HEK293T (cell line): ENCODE measurements at regions not wholly inside any gene's neighbourhood (a gene's known extent, or its start where the extent isn't known, plus 50 kb on each side); places are given as distances from the start of the nearest gene placed in this dataset.

Experiments used
- CTCF ChIA-PET: fragments of 350-600 bp; formaldehyde crosslinking; extraction: SDS; loops from one replicate; lab custom pipeline; 2021; ENCODE audit warnings: antibody characterized with exemption, inconsistent platforms; lab: Yijun Ruan, JAX
- POLR2A ChIA-PET: fragments of 350-600 bp; formaldehyde crosslinking; extraction: SDS; loops from one replicate; lab custom pipeline; 2020; ENCODE audit warnings: antibody characterized with exemption, inconsistent platforms; lab: Yijun Ruan, JAX
- DNase-seq: peaks from one replicate; pipeline ENCODE4 v3.0.0; 2012; ENCODE audit warnings: mixed read lengths; ENCODE audit errors: extremely low spot score
- ARNT ChIP-seq: fragments of 450-650 bp; IDR thresholded peaks from 2 replicates; pipeline ENCODE4 v1.6.1; 2017; ENCODE audit warnings: mild to moderate bottlenecking
- BHLHE40 ChIP-seq: fragments of 450-650 bp; IDR thresholded peaks from 2 replicates; pipeline ENCODE4 v1.6.1; 2016; ENCODE audit warnings: mild to moderate bottlenecking, moderate library complexity, borderline replicate concordance
- CTBP1 ChIP-seq: fragments of 450-650 bp; IDR thresholded peaks from 2 replicates; pipeline ENCODE4 v1.6.1; 2016; ENCODE audit warnings: borderline replicate concordance
- ELF4 ChIP-seq: fragments of 450-650 bp; IDR thresholded peaks from 2 replicates; pipeline ENCODE4 v1.6.1; 2017; ENCODE audit warnings: antibody characterized with exemption
- FOXA1 ChIP-seq: fragments of 450-650 bp; IDR thresholded peaks from 2 replicates; pipeline ENCODE4 v1.6.1; 2016; ENCODE audit warnings: mild to moderate bottlenecking
- FOXK2 ChIP-seq: fragments of 450-650 bp; IDR thresholded peaks from 2 replicates; pipeline ENCODE4 v1.6.1; 2016; ENCODE audit warnings: mild to moderate bottlenecking
- FOXM1 ChIP-seq: fragments of 450-650 bp; IDR thresholded peaks from 2 replicates; pipeline ENCODE4 v1.6.1; 2017; ENCODE audit warnings: mild to moderate bottlenecking, borderline replicate concordance
- HDGF ChIP-seq: fragments of 450-650 bp; IDR thresholded peaks from 2 replicates; pipeline ENCODE4 v1.6.1; 2017; ENCODE audit warnings: antibody characterized with exemption, borderline replicate concordance
- L3MBTL2 ChIP-seq: fragments of 450-650 bp; conservative IDR thresholded peaks from 2 replicates; pipeline ENCODE4 v1.6.1; 2016; ENCODE audit warnings: mild to moderate bottlenecking
- LEF1 ChIP-seq: fragments of 450-650 bp; IDR thresholded peaks from 2 replicates; pipeline ENCODE4 v1.6.1; 2017; ENCODE audit warnings: mild to moderate bottlenecking, borderline replicate concordance
- NFRKB ChIP-seq: fragments of 450-650 bp; IDR thresholded peaks from 2 replicates; pipeline ENCODE4 v1.6.1; 2016; ENCODE audit warnings: mild to moderate bottlenecking, moderate library complexity
- SP1 ChIP-seq: fragments of 450-650 bp; IDR thresholded peaks from 2 replicates; pipeline ENCODE4 v1.6.1; 2017
- SUZ12 ChIP-seq: fragments of 450-650 bp; IDR thresholded peaks from 2 replicates; pipeline ENCODE4 v1.6.1; 2016; ENCODE audit warnings: mild to moderate bottlenecking
- TARDBP ChIP-seq: fragments of 450-650 bp; IDR thresholded peaks from 2 replicates; pipeline ENCODE4 v1.6.1; 2016
- ZNF384 ChIP-seq: fragments of 450-650 bp; IDR thresholded peaks from 2 replicates; pipeline ENCODE4 v1.6.1; 2016
- TF ChIP-seq, protein P1 (sequence below): fragments of 450-650 bp; IDR thresholded peaks from 2 replicates; pipeline ENCODE4 v1.6.1; 2016

GRCh38 chr1:112260699-112261098, 135.3 kb upstream of the CTTNBP2NL start:
- TF ChIP-seq ARNT (no peak), TARDBP (no peak), LEF1 (no peak), SP1 (no peak), FOXA1 (no peak), ZNF384 (no peak), HDGF (no peak), CTBP1 (no peak), L3MBTL2 (no peak), FOXM1 (no peak), BHLHE40 (no peak), ELF4 (no peak), SUZ12 (no peak), NFRKB (no peak), FOXK2 (no peak)
- TF ChIP-seq, protein P1, sequence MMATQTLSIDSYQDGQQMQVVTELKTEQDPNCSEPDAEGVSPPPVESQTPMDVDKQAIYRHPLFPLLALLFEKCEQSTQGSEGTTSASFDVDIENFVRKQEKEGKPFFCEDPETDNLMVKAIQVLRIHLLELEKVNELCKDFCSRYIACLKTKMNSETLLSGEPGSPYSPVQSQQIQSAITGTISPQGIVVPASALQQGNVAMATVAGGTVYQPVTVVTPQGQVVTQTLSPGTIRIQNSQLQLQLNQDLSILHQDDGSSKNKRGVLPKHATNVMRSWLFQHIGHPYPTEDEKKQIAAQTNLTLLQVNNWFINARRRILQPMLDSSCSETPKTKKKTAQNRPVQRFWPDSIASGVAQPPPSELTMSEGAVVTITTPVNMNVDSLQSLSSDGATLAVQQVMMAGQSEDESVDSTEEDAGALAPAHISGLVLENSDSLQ, result no peak
- CTCF ChIA-PET, result no interaction called here
- no peak for DNase-seq
- POLR2A ChIA-PET, result no interaction called here

DNA sequence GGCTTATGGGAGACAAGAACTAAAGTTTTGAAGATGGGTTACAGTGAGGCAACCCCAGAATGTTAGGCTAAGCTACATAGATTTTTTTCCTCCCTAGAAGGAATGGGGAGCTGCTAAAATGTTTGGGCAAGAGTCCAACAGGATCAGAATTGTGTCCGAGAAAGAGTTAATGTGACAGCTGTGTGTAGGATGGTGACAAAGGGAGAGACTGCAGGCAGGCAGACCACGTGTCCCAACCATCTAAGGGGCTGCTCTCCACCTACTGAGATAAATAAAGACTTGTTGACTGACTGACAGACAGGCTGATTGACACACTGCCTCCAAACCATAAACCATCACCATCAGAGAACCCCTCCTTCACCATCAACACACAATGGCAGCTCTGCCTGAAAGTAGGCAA, 133.7 kb upstream of the CTTNBP2NL start:
- CTCF ChIA-PET, result no interaction called here

GRCh38 chr1:112263042-112263441, 133.0 kb upstream of the CTTNBP2NL start:
- ChIA-PET POLR2A (no interaction called here), CTCF (no interaction called here)
- TF ChIP-seq NFRKB (no peak), BHLHE40 (no peak), ELF4 (no peak), TARDBP (no peak), FOXA1 (no peak), SP1 (no peak), ARNT (no peak), LEF1 (no peak), FOXK2 (no peak), SUZ12 (no peak), FOXM1 (no peak), CTBP1 (no peak), L3MBTL2 (no peak)
- TF ChIP-seq, protein P1, result no peak
- no peak for DNase-seq

More for the DNA sequence above, 133.7 kb upstream of the CTTNBP2NL start:
- no peak for TF ChIP-seq NFRKB
- POLR2A ChIA-PET, result no interaction called here
- no peak for DNase-seq

GRCh38 chr1:112263453-112263852, 132.6 kb upstream of the CTTNBP2NL start:
- CTCF ChIA-PET, result no interaction called here
- no peak for DNase-seq
- POLR2A ChIA-PET, result no interaction called here
- TF ChIP-seq ELF4 (no peak), FOXA1 (no peak), L3MBTL2 (no peak), CTBP1 (no peak), FOXK2 (no peak), ARNT (no peak), SP1 (no peak), TARDBP (no peak)

DNA sequence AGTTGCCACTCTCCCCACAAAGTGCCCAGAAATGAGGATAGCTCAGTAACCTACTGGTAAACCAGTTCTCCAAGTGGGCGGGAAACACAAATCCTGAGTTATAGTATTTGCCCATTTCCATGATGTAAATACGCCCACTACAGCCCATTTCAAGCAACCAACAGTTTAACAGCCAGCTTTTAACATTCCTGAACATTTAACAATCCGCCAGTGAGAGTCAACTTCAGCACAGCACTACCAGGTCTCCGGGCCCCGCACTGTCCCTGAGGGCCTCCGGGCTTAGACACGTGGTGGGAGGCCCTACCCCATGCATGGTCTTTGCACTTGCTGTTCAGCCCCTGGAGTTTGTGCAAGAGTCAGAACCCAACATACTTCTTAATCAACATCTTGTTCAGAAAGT, 132.0 kb upstream of the CTTNBP2NL start:
- ChIA-PET POLR2A (no interaction called here), CTCF (interaction anchor here (0.6 kb wide), 1 partner anchor 711 kb away, joined by 3 read pairs; no protein-coding TSS in a partner anchor)
- DNase-seq, result no peak
- no peak for TF ChIP-seq SP1
- no peak for TF ChIP-seq FOXK2
- TF ChIP-seq BHLHE40, result no peak
- no peak for TF ChIP-seq TARDBP
- TF ChIP-seq HDGF, result no peak
- TF ChIP-seq FOXM1, result no peak
- TF ChIP-seq, protein P1, result no peak
- no peak for TF ChIP-seq ZNF384
- TF ChIP-seq FOXA1, result no peak
- no peak for TF ChIP-seq ELF4
- TF ChIP-seq L3MBTL2, result no peak
- TF ChIP-seq LEF1, result no peak
- TF ChIP-seq SUZ12, result no peak
- TF ChIP-seq CTBP1, result no peak
- no peak for TF ChIP-seq NFRKB

- CTCF ChIA-PET, result interaction anchor here (0.6 kb wide), 1 partner anchor 712 kb away, joined by 3 read pairs; no protein-coding TSS in a partner anchor
- no peak for DNase-seq
- POLR2A ChIA-PET, result no interaction called here
- TF ChIP-seq SUZ12 (no peak), FOXA1 (no peak), BHLHE40 (no peak)
Observed at GRCh38 chr1:112264553-112264952, 131.5 kb upstream of the CTTNBP2NL start.

DNA sequence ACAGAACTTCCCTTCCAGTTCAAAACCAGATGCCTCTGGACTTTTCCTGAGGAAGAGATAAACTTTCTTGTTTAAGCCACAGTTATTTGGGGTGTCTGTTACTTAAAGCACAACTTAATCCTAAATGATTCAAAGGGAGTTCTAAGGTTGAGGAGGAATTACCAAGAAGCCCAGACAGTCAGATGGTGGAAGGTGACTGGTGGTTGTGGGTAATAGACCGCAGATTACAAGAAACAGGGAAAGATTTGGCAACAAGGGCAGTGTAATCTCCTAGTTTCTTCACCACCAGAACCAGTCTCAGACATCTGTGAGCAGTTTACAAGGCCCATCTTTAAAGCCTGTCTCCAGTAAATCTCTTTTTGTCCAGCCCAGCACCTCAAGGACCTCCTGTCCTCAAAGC, 130.1 kb upstream of the CTTNBP2NL start:
- TF ChIP-seq LEF1 (no peak), CTBP1 (no peak), SP1 (no peak), FOXA1 (no peak), FOXK2 (no peak), ZNF384 (no peak), TARDBP (no peak), NFRKB (no peak), L3MBTL2 (no peak), SUZ12 (no peak), ARNT (no peak)
- ChIA-PET CTCF (no interaction called here), POLR2A (no interaction called here)
- no peak for DNase-seq
